Central memory CD8-positive, alpha-beta T cell (primary cell): ENCODE measurements at regions not wholly inside any gene's neighbourhood (a gene's known extent, or its start where the extent isn't known, plus 50 kb on each side); places are given as distances from the start of the nearest gene placed in this dataset.

Source experiments
- ATAC-seq: fragments of 150-1000 bp; cut with Tn5 transposase; replicated peaks from 2 replicates; pipeline ENCODE4 v1.10.0; 2022; ENCODE audit warnings: mild to moderate bottlenecking, moderate FRiP score, moderate number of reproducible peaks; ENCODE audit not compliant: poor library complexity, severe bottlenecking; ENCODE audit errors: extremely low read depth
- DNase-seq, 2 donors: peaks; one replicate each; pipeline ENCODE4 v3.0.0; 2021; ENCODE audit warnings: low spot score in 2 of 2
- H3K27ac Mint-ChIP-seq: one replicate; pipeline ENCODE4 v1.8.0; 2022; ENCODE audit warnings: low read depth, mild to moderate bottlenecking, moderate library complexity, mixed read lengths
- H3K27me3 Mint-ChIP-seq: one replicate; pipeline ENCODE4 v1.8.0; 2022; ENCODE audit warnings: mixed read lengths
- H3K36me3 Mint-ChIP-seq: one replicate; pipeline ENCODE4 v1.8.0; 2022; ENCODE audit warnings: mild to moderate bottlenecking, moderate library complexity, mixed read lengths; ENCODE audit not compliant: insufficient read depth
- H3K4me1 Mint-ChIP-seq: one replicate; pipeline ENCODE4 v1.8.0; 2022; ENCODE audit warnings: mixed read lengths
- H3K4me3 Mint-ChIP-seq: one replicate; pipeline ENCODE4 v1.8.0; 2022; ENCODE audit warnings: mild to moderate bottlenecking, moderate library complexity, mixed read lengths
- H3K9me3 Mint-ChIP-seq: one replicate; pipeline ENCODE4 v1.8.0; 2022; ENCODE audit warnings: mixed read lengths

- H3K27ac Mint-ChIP-seq, result no peak overlapping the region
- no peaks in the 10 kb centered on the region for H3K36me3 Mint-ChIP-seq
- H3K27me3 Mint-ChIP-seq, result no peaks in the 10 kb centered on the region
- peaks cover 17% of the 10 kb centered on the region for H3K9me3 Mint-ChIP-seq
- DNase-seq (no peak), ATAC-seq (no peak)
- H3K4me3 Mint-ChIP-seq, result no peak overlapping the region
- no peaks in the 10 kb centered on the region for H3K4me1 Mint-ChIP-seq
These were observed 775.1 kb downstream of the FLRT2 start for GRCh38 chr14:86305058-86305457.

- H3K36me3 Mint-ChIP-seq, result no peaks in the 10 kb centered on the region
- no peaks in the 10 kb centered on the region for H3K4me1 Mint-ChIP-seq
- no peak for ATAC-seq
- no peak for DNase-seq
- H3K27me3 Mint-ChIP-seq, result no peaks in the 10 kb centered on the region
- H3K9me3 Mint-ChIP-seq, result peaks cover 26% of the 10 kb centered on the region
- H3K4me3 Mint-ChIP-seq, result no peak overlapping the region
- no peak overlapping the region for H3K27ac Mint-ChIP-seq
These were observed 770.0 kb downstream of the FLRT2 start for GRCh38 chr14:86299994-86300393.

- DNase-seq (no peak), ATAC-seq (no peak)
- H3K9me3 Mint-ChIP-seq, result peaks cover 23% of the 10 kb centered on the region
- H3K36me3 Mint-ChIP-seq, result no peaks in the 10 kb centered on the region
- no peak overlapping the region for H3K4me3 Mint-ChIP-seq
- H3K27me3 Mint-ChIP-seq, result no peaks in the 10 kb centered on the region
- no peaks in the 10 kb centered on the region for H3K4me1 Mint-ChIP-seq
- H3K27ac Mint-ChIP-seq, result no peak overlapping the region
These were observed 766.2 kb downstream of the FLRT2 start for GRCh38 chr14:86296173-86296572.

- ATAC-seq, result no peak
- Mint-ChIP-seq H3K27me3 (no peaks in the 10 kb centered on the region), H3K36me3 (no peaks in the 10 kb centered on the region), H3K4me1 (no peaks in the 10 kb centered on the region), H3K9me3 (peaks cover 23% of the 10 kb centered on the region), H3K27ac (no peak overlapping the region), H3K4me3 (no peak overlapping the region)
- no peak for DNase-seq
These were observed 758.4 kb downstream of the FLRT2 start for GRCh38 chr14:86288336-86288735.

GRCh38 chr14:86279405-86279804, 749.5 kb downstream of the FLRT2 start:
- H3K4me3 Mint-ChIP-seq, result no peak overlapping the region
- H3K36me3 Mint-ChIP-seq, result no peaks in the 10 kb centered on the region
- H3K27ac Mint-ChIP-seq, result no peak overlapping the region
- DNase-seq (no peak), ATAC-seq (no peak)
- H3K9me3 Mint-ChIP-seq, result peaks cover 15% of the 10 kb centered on the region
- H3K4me1 Mint-ChIP-seq, result no peaks in the 10 kb centered on the region
- H3K27me3 Mint-ChIP-seq, result no peaks in the 10 kb centered on the region

GRCh38 chr14:86257973-86258372, 728.0 kb downstream of the FLRT2 start:
- Mint-ChIP-seq H3K27ac (no peak overlapping the region), H3K4me1 (no peaks in the 10 kb centered on the region), H3K27me3 (no peaks in the 10 kb centered on the region), H3K36me3 (no peaks in the 10 kb centered on the region), H3K4me3 (no peak overlapping the region), H3K9me3 (peaks cover 11% of the 10 kb centered on the region)
- ATAC-seq (no peak), DNase-seq (no peak)

GRCh38 chr14:86243158-86243557, 713.2 kb downstream of the FLRT2 start:
- Mint-ChIP-seq H3K4me1 (no peaks in the 10 kb centered on the region), H3K27me3 (no peaks in the 10 kb centered on the region), H3K4me3 (no peak overlapping the region), H3K9me3 (no peaks in the 10 kb centered on the region), H3K36me3 (no peaks in the 10 kb centered on the region), H3K27ac (no peak overlapping the region)
- DNase-seq (no peak), ATAC-seq (no peak)

GRCh38 chr14:86237733-86238132, 707.8 kb downstream of the FLRT2 start:
- Mint-ChIP-seq H3K27ac (no peak overlapping the region), H3K4me1 (no peaks in the 10 kb centered on the region), H3K9me3 (peaks cover 9% of the 10 kb centered on the region), H3K27me3 (no peaks in the 10 kb centered on the region), H3K4me3 (no peak overlapping the region), H3K36me3 (no peaks in the 10 kb centered on the region)
- DNase-seq (no peak), ATAC-seq (no peak)

- Mint-ChIP-seq H3K27me3 (no peaks in the 10 kb centered on the region), H3K4me3 (no peak overlapping the region), H3K27ac (no peak overlapping the region), H3K4me1 (no peaks in the 10 kb centered on the region), H3K36me3 (no peaks in the 10 kb centered on the region), H3K9me3 (peaks cover 5% of the 10 kb centered on the region)
- DNase-seq (no peak), ATAC-seq (no peak)
These were observed 691.8 kb downstream of the FLRT2 start for GRCh38 chr14:86221755-86222154.

- Mint-ChIP-seq H3K27ac (no peak overlapping the region), H3K9me3 (peaks cover 4% of the 10 kb centered on the region), H3K36me3 (no peaks in the 10 kb centered on the region), H3K4me1 (no peaks in the 10 kb centered on the region), H3K27me3 (no peaks in the 10 kb centered on the region), H3K4me3 (no peak overlapping the region)
- DNase-seq (no peak), ATAC-seq (no peak)
These were observed 691.1 kb downstream of the FLRT2 start for GRCh38 chr14:86221000-86221399.

GRCh38 chr14:86217523-86217922, 687.6 kb downstream of the FLRT2 start:
- ATAC-seq, result no peak
- Mint-ChIP-seq H3K4me1 (no peaks in the 10 kb centered on the region), H3K4me3 (no peak overlapping the region), H3K27ac (no peak overlapping the region), H3K27me3 (no peaks in the 10 kb centered on the region), H3K9me3 (peaks cover 9% of the 10 kb centered on the region), H3K36me3 (no peaks in the 10 kb centered on the region)
- no peak for DNase-seq

- Mint-ChIP-seq H3K27ac (no peak overlapping the region), H3K4me3 (no peak overlapping the region), H3K36me3 (no peaks in the 10 kb centered on the region), H3K27me3 (no peaks in the 10 kb centered on the region), H3K4me1 (no peaks in the 10 kb centered on the region), H3K9me3 (peaks cover 18% of the 10 kb centered on the region)
- ATAC-seq (no peak), DNase-seq (no peak)
These were observed 673.9 kb downstream of the FLRT2 start for GRCh38 chr14:86203843-86204242.

GRCh38 chr14:86196471-86196870, 666.5 kb downstream of the FLRT2 start:
- Mint-ChIP-seq H3K27ac (no peak overlapping the region), H3K4me1 (no peaks in the 10 kb centered on the region), H3K27me3 (no peaks in the 10 kb centered on the region), H3K4me3 (no peak overlapping the region), H3K36me3 (no peaks in the 10 kb centered on the region), H3K9me3 (peaks cover 19% of the 10 kb centered on the region)
- ATAC-seq, result no peak
- no peak for DNase-seq

- ATAC-seq (no peak), DNase-seq (no peak)
- H3K9me3 Mint-ChIP-seq, result peaks cover 12% of the 10 kb centered on the region
- no peak overlapping the region for H3K4me3 Mint-ChIP-seq
- no peak overlapping the region for H3K27ac Mint-ChIP-seq
- no peaks in the 10 kb centered on the region for H3K4me1 Mint-ChIP-seq
- no peaks in the 10 kb centered on the region for H3K36me3 Mint-ChIP-seq
- H3K27me3 Mint-ChIP-seq, result no peaks in the 10 kb centered on the region
These were observed 663.8 kb downstream of the FLRT2 start for GRCh38 chr14:86193756-86194155.
